ENCODE measurements at regions not wholly inside any gene's neighbourhood (a gene's known extent, or its start where the extent isn't known, plus 50 kb on each side); places are given as distances from the start of the nearest gene placed in this dataset.
"Not testable (repeated sequence)": the region's sequence is repeated elsewhere in the genome, so short reads cannot be mapped to it uniquely, and the experiment has no call there.

DNA sequence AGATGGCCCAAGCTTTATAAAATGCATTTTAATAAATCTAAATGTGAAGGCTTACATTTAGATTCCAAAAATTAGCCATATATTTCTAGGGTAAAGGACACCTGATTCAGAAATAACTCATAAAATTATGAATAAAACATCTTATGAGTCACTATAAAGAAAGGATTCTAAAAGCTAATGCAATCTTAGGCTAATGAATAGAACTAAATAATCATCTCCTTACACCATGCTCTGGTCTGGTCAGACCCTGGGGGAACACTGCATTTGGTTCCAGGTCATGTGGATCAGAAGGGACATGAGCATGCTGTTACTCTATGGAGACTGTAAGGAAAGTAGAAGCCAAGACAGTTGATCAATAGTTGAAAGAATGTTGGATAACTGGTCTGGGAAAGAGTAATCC is 370.4 kb downstream of the NDFIP2 start:
- H3K4me3 ChIP-seq (ENCODE audit: low read depth, low read length), result no peak overlapping the region
- TF ChIP-seq, protein P1, sequence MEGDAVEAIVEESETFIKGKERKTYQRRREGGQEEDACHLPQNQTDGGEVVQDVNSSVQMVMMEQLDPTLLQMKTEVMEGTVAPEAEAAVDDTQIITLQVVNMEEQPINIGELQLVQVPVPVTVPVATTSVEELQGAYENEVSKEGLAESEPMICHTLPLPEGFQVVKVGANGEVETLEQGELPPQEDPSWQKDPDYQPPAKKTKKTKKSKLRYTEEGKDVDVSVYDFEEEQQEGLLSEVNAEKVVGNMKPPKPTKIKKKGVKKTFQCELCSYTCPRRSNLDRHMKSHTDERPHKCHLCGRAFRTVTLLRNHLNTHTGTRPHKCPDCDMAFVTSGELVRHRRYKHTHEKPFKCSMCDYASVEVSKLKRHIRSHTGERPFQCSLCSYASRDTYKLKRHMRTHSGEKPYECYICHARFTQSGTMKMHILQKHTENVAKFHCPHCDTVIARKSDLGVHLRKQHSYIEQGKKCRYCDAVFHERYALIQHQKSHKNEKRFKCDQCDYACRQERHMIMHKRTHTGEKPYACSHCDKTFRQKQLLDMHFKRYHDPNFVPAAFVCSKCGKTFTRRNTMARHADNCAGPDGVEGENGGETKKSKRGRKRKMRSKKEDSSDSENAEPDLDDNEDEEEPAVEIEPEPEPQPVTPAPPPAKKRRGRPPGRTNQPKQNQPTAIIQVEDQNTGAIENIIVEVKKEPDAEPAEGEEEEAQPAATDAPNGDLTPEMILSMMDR (IDR thresholded peaks at IDR 0.05; ENCODE audit: low read depth, low read length), result no peak
- no peak for DNase-seq (ENCODE audit: low read depth, low spot score)
- in situ Hi-C loops (cut with HindIII; ENCODE audit: low sequenced_read_pairs), result no loop called here

DNA sequence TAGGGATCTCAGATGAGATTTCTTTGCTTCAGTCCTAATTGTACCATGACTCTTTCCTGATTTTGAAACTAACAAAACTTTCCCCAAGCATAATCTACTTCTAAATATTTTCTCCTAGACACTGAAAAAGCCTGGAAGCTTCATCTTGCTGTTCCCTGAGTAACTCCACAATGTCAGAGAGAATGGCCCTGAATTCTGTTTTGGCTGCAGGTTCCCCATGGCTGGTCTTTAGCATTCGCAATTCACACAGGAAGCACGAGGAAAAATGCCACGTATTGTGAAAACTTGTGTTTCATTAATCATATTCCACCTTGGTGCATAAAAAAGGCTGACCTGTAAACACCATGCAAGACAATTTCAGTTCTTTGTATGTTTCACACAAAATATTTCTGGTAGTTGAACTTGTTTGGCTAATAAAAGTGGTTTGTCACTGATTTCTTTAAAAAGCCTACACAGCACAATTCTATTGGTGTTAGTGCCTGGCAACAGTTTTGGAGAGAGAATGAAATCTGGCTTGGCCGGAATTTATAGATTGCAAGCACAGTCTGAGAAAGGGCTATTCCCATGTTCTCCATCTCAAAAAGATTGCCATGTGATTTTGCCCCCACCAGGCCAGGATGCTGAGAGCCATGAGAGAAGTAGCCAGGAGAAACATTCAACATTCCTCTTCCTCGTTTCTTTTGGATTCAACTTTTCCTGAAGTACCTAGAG is 367.1 kb downstream of the NDFIP2 start:
- no peak for DNase-seq (ENCODE audit: low read depth, low spot score)
- TF ChIP-seq, protein P1 (IDR thresholded peaks at IDR 0.05; ENCODE audit: low read depth, low read length), result no peak

DNA sequence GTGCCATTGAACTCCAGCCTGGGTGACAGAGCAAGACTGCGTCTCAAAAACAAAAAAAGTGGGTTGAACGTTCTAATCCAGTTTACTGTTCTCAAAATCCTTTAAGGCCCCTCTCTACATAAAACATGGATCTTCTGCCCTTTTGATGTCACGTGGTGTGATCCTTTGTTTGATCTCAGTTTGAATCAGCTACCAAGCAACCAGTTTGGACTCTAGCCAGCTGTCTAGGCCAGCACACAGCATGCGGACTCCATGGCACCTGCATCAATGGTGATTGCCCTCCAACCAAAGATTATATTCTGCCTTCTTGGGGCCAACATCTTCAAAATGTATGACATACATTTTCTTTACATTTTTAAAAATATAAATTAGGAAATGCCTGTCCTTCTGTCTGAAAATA is 365.4 kb downstream of the NDFIP2 start:
- no peak for DNase-seq (ENCODE audit: low read depth, low spot score)
- in situ Hi-C loops (cut with HindIII; ENCODE audit: low sequenced_read_pairs), result no loop called here
- TF ChIP-seq, protein P1 (IDR thresholded peaks at IDR 0.05; ENCODE audit: low read depth, low read length), result no peak

More for the DNA sequence above, 367.1 kb downstream of the NDFIP2 start:
- no peak overlapping the region for H3K4me3 ChIP-seq (ENCODE audit: low read depth, low read length)
- in situ Hi-C loops (cut with HindIII; ENCODE audit: low sequenced_read_pairs), result no loop called here

DNA sequence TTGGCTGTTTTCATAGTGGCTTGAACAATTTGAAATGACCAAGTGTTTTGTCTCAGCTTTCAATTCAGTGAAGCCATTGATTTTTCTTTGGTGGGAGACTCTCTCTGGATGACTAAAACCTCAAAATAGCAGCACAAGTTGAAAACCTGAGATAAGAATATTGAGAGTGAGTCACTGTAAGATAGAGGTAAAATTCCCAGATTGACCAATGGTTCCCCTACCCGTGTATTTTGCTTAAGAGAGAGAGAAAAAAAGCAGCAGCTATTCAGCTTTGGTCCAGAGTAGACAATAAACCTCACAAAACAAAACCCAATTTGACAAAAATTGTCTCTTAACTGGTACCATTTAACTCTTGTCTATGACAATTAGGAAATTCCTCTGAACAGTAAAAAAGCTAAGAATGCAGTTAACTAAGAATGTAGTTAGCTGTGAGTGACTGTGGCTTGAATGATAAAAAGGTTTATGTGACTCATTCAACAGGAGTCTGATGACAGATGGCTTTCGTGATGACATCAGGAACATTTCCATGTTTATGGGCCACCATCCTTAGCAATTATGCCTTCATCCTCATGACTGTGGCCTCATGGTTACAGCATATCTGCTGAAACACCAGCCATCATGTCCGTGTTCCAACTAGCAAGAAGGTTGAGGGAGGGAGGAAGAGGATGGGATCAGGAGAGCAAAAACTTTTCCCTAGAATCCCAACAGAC is 356.9 kb downstream of the NDFIP2 start:
- H3K4me3 ChIP-seq (ENCODE audit: low read depth, low read length), result no peak overlapping the region
- in situ Hi-C loops (cut with HindIII; ENCODE audit: low sequenced_read_pairs), result no loop called here
- peak; percentile 20 for DNase-seq (ENCODE audit: low read depth, low spot score)
- TF ChIP-seq, protein P1 (IDR thresholded peaks at IDR 0.05; ENCODE audit: low read depth, low read length), result no peak

More for the DNA sequence above, 365.4 kb downstream of the NDFIP2 start:
- H3K4me3 ChIP-seq (ENCODE audit: low read depth, low read length), result no peak overlapping the region

DNA sequence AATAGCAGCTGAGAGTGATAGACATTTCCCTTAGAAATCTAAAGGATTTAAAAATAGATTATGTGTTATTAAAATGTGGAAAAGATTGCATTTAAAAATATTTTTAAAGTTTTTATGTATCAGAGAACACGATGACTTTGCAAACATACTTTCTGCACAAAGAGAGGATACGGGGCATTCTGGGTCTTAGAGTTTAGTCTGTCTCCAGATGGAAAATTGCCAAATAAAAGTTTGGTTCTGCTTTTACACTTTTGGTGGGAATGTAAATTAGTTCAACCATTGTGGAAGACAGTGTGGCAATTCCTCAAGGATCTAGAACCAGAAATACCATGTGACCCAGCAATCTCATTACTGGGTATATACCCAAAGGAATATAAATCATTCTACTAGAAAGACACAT is 355.2 kb downstream of the NDFIP2 start:
- DNase-seq (ENCODE audit: low read depth, low spot score); in situ Hi-C loops (cut with HindIII; ENCODE audit: low sequenced_read_pairs); H3K4me3 ChIP-seq (ENCODE audit: low read depth, low read length): not testable (repeated sequence)

DNA sequence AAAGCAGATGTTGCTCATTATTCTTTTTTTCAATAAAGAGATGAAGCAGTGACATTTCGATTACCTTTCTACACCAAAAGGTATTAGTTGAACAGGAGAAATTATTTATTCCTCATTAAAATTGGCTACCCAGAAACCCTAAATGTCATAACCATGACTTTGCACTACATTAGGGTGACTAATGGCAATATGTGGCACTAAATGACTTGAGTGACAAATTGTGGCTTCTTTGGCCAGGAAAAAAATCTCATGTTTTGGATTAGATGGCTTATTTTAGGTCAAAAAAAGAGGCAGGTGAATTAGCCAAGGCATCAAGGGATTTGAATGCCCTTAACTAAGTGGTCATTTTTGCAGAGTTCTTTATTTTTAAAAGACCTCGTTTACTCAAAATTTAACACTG is 353.9 kb downstream of the NDFIP2 start:
- no peak for DNase-seq (ENCODE audit: low read depth, low spot score)
- in situ Hi-C loops (cut with HindIII; ENCODE audit: low sequenced_read_pairs), result no loop called here
- TF ChIP-seq, protein P1 (IDR thresholded peaks at IDR 0.05; ENCODE audit: low read depth, low read length), result no peak
- no peak overlapping the region for H3K4me3 ChIP-seq (ENCODE audit: low read depth, low read length)

DNA sequence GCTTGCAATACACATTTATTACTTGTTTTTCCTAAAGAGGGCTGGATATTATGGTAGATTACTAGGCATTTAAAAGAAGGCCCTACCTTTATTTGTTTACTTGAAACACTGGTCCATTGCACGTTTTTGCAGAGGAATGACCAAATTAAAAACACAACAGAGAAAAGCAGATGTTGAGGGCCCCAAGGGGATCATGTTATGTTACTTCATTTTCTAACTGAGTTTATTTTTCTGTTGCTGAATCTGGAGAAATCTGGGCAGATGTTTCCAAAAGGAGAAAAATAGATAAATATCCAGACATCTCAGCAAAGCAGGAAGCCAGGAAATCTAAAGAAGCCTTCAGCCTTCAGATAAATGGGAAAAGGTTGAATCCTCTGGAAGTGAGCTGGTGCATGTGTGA is 353.0 kb downstream of the NDFIP2 start:
- in situ Hi-C loops (cut with HindIII; ENCODE audit: low sequenced_read_pairs), result no loop called here
- no peak for DNase-seq (ENCODE audit: low read depth, low spot score)
- TF ChIP-seq, protein P1 (IDR thresholded peaks at IDR 0.05; ENCODE audit: low read depth, low read length), result no peak
- H3K4me3 ChIP-seq (ENCODE audit: low read depth, low read length), result no peak overlapping the region

All from astrocyte of the spinal cord (primary cell).